NCI-H510A (cell line): ENCODE measurements at regions not wholly inside any gene's neighbourhood (a gene's known extent, or its start where the extent isn't known, plus 50 kb on each side); places are given as distances from the start of the nearest gene placed in this dataset.

Source experiments
- DNase-seq: peaks from one replicate; lab custom pipeline; 2025; lab: John Stamatoyannopoulos, UW

- DNase-seq: no peak
Measured at GRCh38 chr2:226199555-226199954, 600.1 kb downstream of the IRS1 start.

- no peak for DNase-seq
Measured at GRCh38 chr2:226198956-226199355, 600.7 kb downstream of the IRS1 start.

GRCh38 chr2:226190479-226191252 is 609.0 kb downstream of the IRS1 start:
- DNase-seq: peak; percentile 2

GRCh38 chr2:226189061-226189460 is 610.6 kb downstream of the IRS1 start:
- no peak for DNase-seq

- no peak for DNase-seq
Measured at GRCh38 chr2:226187616-226188015, 612.0 kb downstream of the IRS1 start.

- no peak for DNase-seq
Measured at GRCh38 chr2:226187156-226187555, 612.5 kb downstream of the IRS1 start.

GRCh38 chr2:226185616-226186211 is 613.9 kb downstream of the IRS1 start:
- no peak for DNase-seq

GRCh38 chr2:226184940-226185615 is 614.5 kb downstream of the IRS1 start:
- no peak for DNase-seq

GRCh38 chr2:226184540-226184939 is 615.1 kb downstream of the IRS1 start:
- no peak for DNase-seq

GRCh38 chr2:226183550-226183949 is 616.1 kb downstream of the IRS1 start:
- DNase-seq: no peak

GRCh38 chr2:226183033-226183432 is 616.6 kb downstream of the IRS1 start:
- DNase-seq: no peak

GRCh38 chr2:226181909-226182308 is 617.7 kb downstream of the IRS1 start:
- no peak for DNase-seq

GRCh38 chr2:226180281-226180884 is 619.2 kb downstream of the IRS1 start:
- DNase-seq: no peak

- no peak for DNase-seq
Measured at GRCh38 chr2:226179010-226179409, 620.6 kb downstream of the IRS1 start.

- DNase-seq: no peak
Measured at GRCh38 chr2:226176283-226176984, 623.2 kb downstream of the IRS1 start.

- DNase-seq: no peak
Measured at GRCh38 chr2:226174390-226174789, 625.2 kb downstream of the IRS1 start.

- DNase-seq: no peak
Measured at GRCh38 chr2:226172939-226173338, 626.7 kb downstream of the IRS1 start.

GRCh38 chr2:226172309-226172708 is 627.3 kb downstream of the IRS1 start:
- no peak for DNase-seq

- no peak for DNase-seq
Measured at GRCh38 chr2:226169751-226170581, 629.7 kb downstream of the IRS1 start.

GRCh38 chr2:226168496-226169160 is 631.0 kb downstream of the IRS1 start:
- no peak for DNase-seq

GRCh38 chr2:226164512-226164911 is 635.1 kb downstream of the IRS1 start:
- no peak for DNase-seq
